GM12892 (cell line): ENCODE measurements at regions not wholly inside any gene's neighbourhood (a gene's known extent, or its start where the extent isn't known, plus 50 kb on each side); places are given as distances from the start of the nearest gene placed in this dataset.
"Not testable (repeated sequence)": the region's sequence is repeated elsewhere in the genome, so short reads cannot be mapped to it uniquely, and the experiment has no call there.

ENCODE experiments used
- POLR2A ChIP-seq: IDR thresholded peaks from 2 replicates; pipeline ENCODE4 v1.6.1; 2011; ENCODE audit warnings: low read depth, low read length, control low read depth
- TAF1 ChIP-seq: IDR thresholded peaks from 2 replicates; pipeline ENCODE4 v1.6.1; 2011; ENCODE audit warnings: low read depth, mild to moderate bottlenecking, control low read depth, low read length, borderline replicate concordance

GRCh38 chr4:58280928-58281327, 1170.7 kb upstream of the IGFBP7 start:
- not testable (repeated sequence) for TF ChIP-seq POLR2A, TAF1
